ENCODE measurements at regions not wholly inside any gene's neighbourhood (a gene's known extent, or its start where the extent isn't known, plus 50 kb on each side); places are given as distances from the start of the nearest gene placed in this dataset.
A peak's percentile ranks its signal among the peaks of the same experiment; 100 is the strongest.
"Not testable (repeated sequence)": the region's sequence is repeated elsewhere in the genome, so short reads cannot be mapped to it uniquely, and the experiment has no call there.

DNA sequence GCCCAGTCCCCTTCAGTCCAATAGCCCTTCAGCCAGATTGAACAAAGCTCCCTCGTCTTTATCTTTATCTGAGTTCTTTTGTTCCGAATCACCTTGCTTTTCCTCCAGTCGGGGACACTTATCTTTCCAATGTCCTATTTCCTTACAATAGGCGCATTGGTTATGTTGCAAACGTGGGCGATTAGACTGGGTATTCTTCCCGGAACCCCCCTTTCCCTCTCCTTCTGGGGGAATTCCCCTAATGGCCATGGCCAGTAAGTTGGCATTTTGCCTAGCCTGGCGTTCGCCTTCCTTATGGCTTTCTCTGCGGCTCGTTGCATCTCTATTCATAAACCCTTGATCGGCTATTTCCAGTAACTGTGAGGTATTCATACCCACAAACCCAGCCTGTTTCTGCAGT is 82.2 kb upstream of the VEPH1 start:
- WGBS, result 93% methylated on average over 12 of the region's 12 CpGs
- Histone ChIP-seq H3K9me3 (ENCODE audit: control insufficient read depth, low read length) (no peaks in the 10 kb centered on the region), H3K14ac (ENCODE audit: low read length in 2 of 2) (no peak overlapping the region), H2AK5ac (ENCODE audit: low read length, severe bottlenecking) (no peak overlapping the region), H3K4me1 (ENCODE audit: control insufficient read depth, insufficient read depth, low read depth, low read length) (peaks cover 2% of the 10 kb centered on the region), H3K36me3 (ENCODE audit: control insufficient read depth in 1 of 2, insufficient read depth in 2 of 2, low read depth in 1 of 2, low read length in 2 of 2) (no peaks in the 10 kb centered on the region), H2AFZ (ENCODE audit: low read depth, low read length) (no peak overlapping the region), H2BK12ac (ENCODE audit: low read length in 2 of 2) (no peak overlapping the region), H3K9ac (ENCODE audit: low read length) (no peak overlapping the region), H3K4me3 (ENCODE audit: insufficient read depth in 1 of 2, low read depth in 1 of 2, low read length in 2 of 2) (no peak overlapping the region), H3K79me1 (replicated peaks; ENCODE audit: low read length, poor library complexity, severe bottlenecking) (no peaks in the 10 kb centered on the region), H4K8ac (ENCODE audit: low read length) (no peak overlapping the region), H2BK15ac (ENCODE audit: low read depth, poor library complexity, severe bottlenecking) (no peak overlapping the region), H3K27ac (ENCODE audit: low read length, poor library complexity, severe bottlenecking) (no peak overlapping the region), H2BK5ac (ENCODE audit: low read depth, low read length, poor library complexity, severe bottlenecking) (no peak overlapping the region), H3K27me3 (ENCODE audit: control insufficient read depth in 1 of 2, insufficient read depth in 1 of 2, low read length in 2 of 2) (no peaks in the 10 kb centered on the region), H3K23ac (ENCODE audit: low read length in 2 of 2) (no peak overlapping the region), H4K91ac (ENCODE audit: low read length) (no peak overlapping the region), H3K4me2 (ENCODE audit: low read length, poor library complexity, severe bottlenecking) (no peak overlapping the region), H3K4ac (ENCODE audit: low read depth in 1 of 2, low read length in 2 of 2) (no peak overlapping the region), H3K18ac (ENCODE audit: low read depth in 1 of 2, low read length in 2 of 2) (no peak overlapping the region), H2BK120ac (ENCODE audit: low read depth, low read length) (no peak overlapping the region)
- DNase-seq, result no peak

DNA sequence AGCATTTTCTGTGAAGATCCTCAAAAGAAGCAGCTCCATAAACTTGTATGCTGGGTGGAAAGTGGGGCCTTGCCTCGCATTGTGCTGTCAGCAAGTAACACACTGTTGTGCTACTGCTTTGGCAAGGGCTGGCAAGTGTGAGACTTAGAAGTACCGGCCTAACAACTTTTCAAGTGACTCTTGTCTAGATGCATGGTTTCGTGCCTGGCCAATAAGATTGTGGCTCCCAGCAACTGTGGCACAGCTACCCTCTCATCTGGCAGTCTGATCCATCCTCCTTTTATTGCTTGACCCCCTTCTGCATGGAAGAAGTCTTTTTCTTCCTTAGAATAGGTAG is 79.4 kb upstream of the VEPH1 start:
- Histone ChIP-seq H3K9me3 (ENCODE audit: control insufficient read depth, low read length) (no peaks in the 10 kb centered on the region), H3K14ac (ENCODE audit: low read length in 2 of 2) (no peak overlapping the region), H3K4me3 (ENCODE audit: insufficient read depth in 1 of 2, low read depth in 1 of 2, low read length in 2 of 2) (no peak overlapping the region), H2BK120ac (ENCODE audit: low read depth, low read length) (no peak overlapping the region), H3K18ac (ENCODE audit: low read depth in 1 of 2, low read length in 2 of 2) (no peak overlapping the region), H2AK5ac (ENCODE audit: low read length, severe bottlenecking) (no peak overlapping the region), H3K4me1 (ENCODE audit: control insufficient read depth, insufficient read depth, low read depth, low read length) (peaks cover 2% of the 10 kb centered on the region), H3K36me3 (ENCODE audit: control insufficient read depth in 1 of 2, insufficient read depth in 2 of 2, low read depth in 1 of 2, low read length in 2 of 2) (peaks cover 0 to 3% of the 10 kb centered on the region in 2 experiments), H3K4me2 (ENCODE audit: low read length, poor library complexity, severe bottlenecking) (no peak overlapping the region), H4K8ac (ENCODE audit: low read length) (no peak overlapping the region), H3K79me1 (replicated peaks; ENCODE audit: low read length, poor library complexity, severe bottlenecking) (no peaks in the 10 kb centered on the region), H2BK5ac (ENCODE audit: low read depth, low read length, poor library complexity, severe bottlenecking) (no peak overlapping the region), H3K27me3 (ENCODE audit: control insufficient read depth in 1 of 2, insufficient read depth in 1 of 2, low read length in 2 of 2) (no peaks in the 10 kb centered on the region), H3K4ac (ENCODE audit: low read depth in 1 of 2, low read length in 2 of 2) (no peak overlapping the region), H3K9ac (ENCODE audit: low read length) (no peak overlapping the region), H3K23ac (ENCODE audit: low read length in 2 of 2) (peak overlapping the region in 1 of 2 experiments; percentile 13), H3K27ac (ENCODE audit: low read length, poor library complexity, severe bottlenecking) (no peak overlapping the region), H4K91ac (ENCODE audit: low read length) (no peak overlapping the region), H2BK12ac (ENCODE audit: low read length in 2 of 2) (no peak overlapping the region), H2AFZ (ENCODE audit: low read depth, low read length) (no peak overlapping the region), H2BK15ac (ENCODE audit: low read depth, poor library complexity, severe bottlenecking) (no peak overlapping the region)
- WGBS, result 79% methylated on average over 3 of the region's 3 CpGs
- no peak for DNase-seq

DNA sequence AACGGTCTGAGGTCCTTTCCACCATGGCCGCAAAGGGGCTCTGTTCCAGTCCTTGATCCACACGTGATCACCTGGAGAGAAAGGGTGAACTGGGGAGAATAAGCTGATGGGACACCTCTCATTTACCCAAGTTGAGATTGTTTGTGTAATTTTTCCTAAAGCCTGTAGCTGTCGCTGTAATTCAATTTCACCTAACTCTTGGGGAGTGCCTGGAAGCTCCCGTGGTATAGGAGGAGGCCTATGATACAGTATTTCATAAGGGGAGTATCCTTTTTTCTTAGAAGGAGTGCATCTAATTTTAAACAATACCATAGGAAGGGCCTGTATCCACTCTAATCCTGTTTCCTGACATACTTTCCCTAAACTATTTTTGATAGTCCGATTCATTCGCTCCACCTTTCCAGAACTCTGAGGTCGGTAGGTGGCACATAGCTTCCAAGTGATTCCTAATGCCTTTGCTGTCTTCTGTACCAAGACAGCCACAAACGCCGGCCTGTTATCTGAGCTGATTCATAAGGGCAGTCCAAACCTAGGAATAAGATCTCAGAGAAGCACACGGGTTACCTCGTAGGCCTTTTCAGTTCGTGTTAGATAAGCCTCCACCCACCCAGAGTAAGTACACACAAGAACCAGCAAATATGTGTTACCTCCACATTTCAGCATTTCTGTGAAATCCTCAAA is 78.9 kb upstream of the VEPH1 start:
- not testable (repeated sequence) for DNase-seq; H3K14ac ChIP-seq (ENCODE audit: low read length in 2 of 2); H2AK5ac ChIP-seq (ENCODE audit: low read length, severe bottlenecking); H2AFZ ChIP-seq (ENCODE audit: low read depth, low read length); H3K4ac ChIP-seq (ENCODE audit: low read depth in 1 of 2, low read length in 2 of 2); H2BK5ac ChIP-seq (ENCODE audit: low read depth, low read length, poor library complexity, severe bottlenecking); H4K8ac ChIP-seq (ENCODE audit: low read length); H3K4me2 ChIP-seq (ENCODE audit: low read length, poor library complexity, severe bottlenecking); H3K79me1 ChIP-seq (replicated peaks; ENCODE audit: low read length, poor library complexity, severe bottlenecking); H3K4me3 ChIP-seq (ENCODE audit: insufficient read depth in 1 of 2, low read depth in 1 of 2, low read length in 2 of 2); H3K27me3 ChIP-seq (ENCODE audit: control insufficient read depth in 1 of 2, insufficient read depth in 1 of 2, low read length in 2 of 2); H3K18ac ChIP-seq (ENCODE audit: low read depth in 1 of 2, low read length in 2 of 2); H3K27ac ChIP-seq (ENCODE audit: low read length, poor library complexity, severe bottlenecking); H3K9ac ChIP-seq (ENCODE audit: low read length); H3K4me1 ChIP-seq (ENCODE audit: control insufficient read depth, insufficient read depth, low read depth, low read length); H3K9me3 ChIP-seq (ENCODE audit: control insufficient read depth, low read length); H2BK120ac ChIP-seq (ENCODE audit: low read depth, low read length); H4K91ac ChIP-seq (ENCODE audit: low read length); H3K36me3 ChIP-seq (ENCODE audit: control insufficient read depth in 1 of 2, insufficient read depth in 2 of 2, low read depth in 1 of 2, low read length in 2 of 2); H2BK12ac ChIP-seq (ENCODE audit: low read length in 2 of 2); H2BK15ac ChIP-seq (ENCODE audit: low read depth, poor library complexity, severe bottlenecking)
- H3K23ac ChIP-seq (ENCODE audit: low read length in 2 of 2), result peak overlapping the region in 1 of 2 experiments; percentile 13
- 76% methylated on average over 11 of the region's 13 CpGs for WGBS

DNA sequence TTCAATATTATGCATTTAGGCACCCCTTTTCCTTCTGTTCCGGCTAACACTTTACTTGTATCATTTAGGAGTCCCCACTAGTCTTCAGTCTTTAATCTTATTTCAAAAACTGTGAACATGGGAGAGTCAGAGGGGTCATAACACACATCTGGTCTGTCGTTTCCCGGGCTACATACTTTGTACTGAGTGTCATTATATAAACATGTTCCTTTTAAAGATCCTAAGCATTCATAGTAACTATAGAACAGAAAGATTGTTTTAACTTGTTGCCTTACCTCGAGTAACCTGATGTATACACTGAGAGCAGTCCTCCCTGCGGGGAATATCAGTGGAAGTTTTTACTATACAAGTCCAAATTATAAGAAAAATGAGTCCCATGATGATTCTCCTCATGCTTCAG is 78.2 kb upstream of the VEPH1 start:
- H4K91ac ChIP-seq (ENCODE audit: low read length), result no peak overlapping the region
- 75% methylated on average over 3 of the region's 5 CpGs for WGBS
- no peak overlapping the region for H3K4me2 ChIP-seq (ENCODE audit: low read length, poor library complexity, severe bottlenecking)
- H2BK15ac ChIP-seq (ENCODE audit: low read depth, poor library complexity, severe bottlenecking), result no peak overlapping the region
- no peak overlapping the region for H3K4me3 ChIP-seq (ENCODE audit: insufficient read depth in 1 of 2, low read depth in 1 of 2, low read length in 2 of 2)
- H2AK5ac ChIP-seq (ENCODE audit: low read length, severe bottlenecking), result no peak overlapping the region
- H3K27me3 ChIP-seq (ENCODE audit: control insufficient read depth in 1 of 2, insufficient read depth in 1 of 2, low read length in 2 of 2), result no peaks in the 10 kb centered on the region
- no peak overlapping the region for H2BK12ac ChIP-seq (ENCODE audit: low read length in 2 of 2)
- peaks cover 0 to 6% of the 10 kb centered on the region in 2 experiments for H3K36me3 ChIP-seq (ENCODE audit: control insufficient read depth in 1 of 2, insufficient read depth in 2 of 2, low read depth in 1 of 2, low read length in 2 of 2)
- H3K23ac ChIP-seq (ENCODE audit: low read length in 2 of 2), result no peak overlapping the region
- no peak overlapping the region for H3K27ac ChIP-seq (ENCODE audit: low read length, poor library complexity, severe bottlenecking)
- peak overlapping the region; percentile 32 for H3K9ac ChIP-seq (ENCODE audit: low read length)
- H3K14ac ChIP-seq (ENCODE audit: low read length in 2 of 2), result no peak overlapping the region
- no peaks in the 10 kb centered on the region for H3K9me3 ChIP-seq (ENCODE audit: control insufficient read depth, low read length)
- no peak for DNase-seq
- no peaks in the 10 kb centered on the region for H3K79me1 ChIP-seq (replicated peaks; ENCODE audit: low read length, poor library complexity, severe bottlenecking)
- H2AFZ ChIP-seq (ENCODE audit: low read depth, low read length), result no peak overlapping the region
- H4K8ac ChIP-seq (ENCODE audit: low read length), result no peak overlapping the region
- peaks cover 2% of the 10 kb centered on the region for H3K4me1 ChIP-seq (ENCODE audit: control insufficient read depth, insufficient read depth, low read depth, low read length)
- no peak overlapping the region for H3K4ac ChIP-seq (ENCODE audit: low read depth in 1 of 2, low read length in 2 of 2)
- no peak overlapping the region for H3K18ac ChIP-seq (ENCODE audit: low read depth in 1 of 2, low read length in 2 of 2)
- no peak overlapping the region for H2BK120ac ChIP-seq (ENCODE audit: low read depth, low read length)
- no peak overlapping the region for H2BK5ac ChIP-seq (ENCODE audit: low read depth, low read length, poor library complexity, severe bottlenecking)

Data from mesenchymal stem cell (in vitro differentiated cells and primary cell).